ENCODE measurements at regions not wholly inside any gene's neighbourhood (a gene's known extent, or its start where the extent isn't known, plus 50 kb on each side); places are given as distances from the start of the nearest gene placed in this dataset.

DNA sequence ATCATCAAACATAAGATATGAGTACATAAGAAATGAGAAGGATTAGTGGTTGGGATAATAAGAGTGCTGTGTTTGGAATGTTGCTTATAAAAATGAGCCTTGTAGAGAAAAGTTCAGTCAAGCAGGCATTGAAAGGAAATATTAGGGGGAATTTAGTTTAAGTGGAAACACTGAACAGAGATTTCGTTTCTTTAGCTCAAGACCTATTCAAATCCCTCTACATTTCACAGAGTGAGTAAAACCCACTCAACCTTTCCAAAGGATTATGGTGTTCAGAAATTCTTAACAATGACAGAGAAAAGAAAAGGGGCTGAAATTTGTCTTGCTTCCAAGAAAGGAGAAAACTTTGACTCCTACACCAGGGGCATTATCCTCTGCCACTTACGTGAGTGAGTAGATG is 1072.4 kb upstream of the LCORL start:
- no peak for TF ChIP-seq EP300 (IDR thresholded peaks at IDR 0.05)
- TF ChIP-seq, protein P1, sequence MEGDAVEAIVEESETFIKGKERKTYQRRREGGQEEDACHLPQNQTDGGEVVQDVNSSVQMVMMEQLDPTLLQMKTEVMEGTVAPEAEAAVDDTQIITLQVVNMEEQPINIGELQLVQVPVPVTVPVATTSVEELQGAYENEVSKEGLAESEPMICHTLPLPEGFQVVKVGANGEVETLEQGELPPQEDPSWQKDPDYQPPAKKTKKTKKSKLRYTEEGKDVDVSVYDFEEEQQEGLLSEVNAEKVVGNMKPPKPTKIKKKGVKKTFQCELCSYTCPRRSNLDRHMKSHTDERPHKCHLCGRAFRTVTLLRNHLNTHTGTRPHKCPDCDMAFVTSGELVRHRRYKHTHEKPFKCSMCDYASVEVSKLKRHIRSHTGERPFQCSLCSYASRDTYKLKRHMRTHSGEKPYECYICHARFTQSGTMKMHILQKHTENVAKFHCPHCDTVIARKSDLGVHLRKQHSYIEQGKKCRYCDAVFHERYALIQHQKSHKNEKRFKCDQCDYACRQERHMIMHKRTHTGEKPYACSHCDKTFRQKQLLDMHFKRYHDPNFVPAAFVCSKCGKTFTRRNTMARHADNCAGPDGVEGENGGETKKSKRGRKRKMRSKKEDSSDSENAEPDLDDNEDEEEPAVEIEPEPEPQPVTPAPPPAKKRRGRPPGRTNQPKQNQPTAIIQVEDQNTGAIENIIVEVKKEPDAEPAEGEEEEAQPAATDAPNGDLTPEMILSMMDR (IDR thresholded peaks at IDR 0.05) = no peak
- TF ChIP-seq POLR2AphosphoS5 (IDR thresholded peaks at IDR 0.05) = no peak
